B cell (primary cell): ENCODE measurements at regions not wholly inside any gene's neighbourhood (a gene's known extent, or its start where the extent isn't known, plus 50 kb on each side); places are given as distances from the start of the nearest gene placed in this dataset.

Source experiments
- ATAC-seq: fragments of 200-7000 bp; cut with Tn5 transposase; one replicate; pipeline ENCODE4 v1.10.0; 2021; ENCODE audit warnings: low read depth, mild to moderate bottlenecking, moderate number of reproducible peaks, moderate library complexity
- CTCF ChIA-PET: fragments of 350-600 bp; sonication (Branson Sonifier 250); formaldehyde crosslinking; loops from one replicate; lab custom pipeline; 2021; ENCODE audit warnings: antibody characterized with exemption, inconsistent platforms; lab: Charles Lee
- POLR2A ChIA-PET: fragments of 350-600 bp; sonication (Branson Sonifier 250); formaldehyde crosslinking; loops from one replicate; lab custom pipeline; 2021; ENCODE audit warnings: antibody characterized with exemption; lab: Charles Lee
- DNase-seq: peaks from one replicate; pipeline ENCODE4 v3.0.0; 2013
- H2AFZ ChIP-seq: 2 replicates; pipeline ENCODE4 v1.6.1; 2012; ENCODE audit warnings: mild to moderate bottlenecking, low read depth, low read length; ENCODE audit not compliant: insufficient read depth, poor library complexity, severe bottlenecking
- H3K27ac ChIP-seq, 2 donors: 1 replicate in 1 of 2; 2 replicates in 1 of 2; pipeline ENCODE4 v1.5.1; 2012 to 2013; ENCODE audit warnings: low read length in 2 of 2, mild to moderate bottlenecking in 2 of 2, moderate library complexity in 1 of 2
- H3K27me3 ChIP-seq, 4 experiments: fragments of 200-600 bp in 1 of 4; sonication (generic) in 1 of 4; replicated peaks in 1 of 4; 1 replicate in 2 of 4; 2 replicates in 2 of 4; pipeline versions ENCODE4 v1.6.1 to v1.7.0; 2013 to 2016; ENCODE audit warnings: low read length in 3 of 4, mild to moderate bottlenecking in 2 of 4, mixed read lengths in 1 of 4, moderate library complexity in 1 of 4; ENCODE audit not compliant: insufficient read depth in 4 of 4, control insufficient read depth in 3 of 4; ENCODE audit errors: control extremely low read depth in 1 of 4
- H3K36me3 ChIP-seq, 2 experiments: replicated peaks in 1 of 2; 1 replicate in 1 of 2; 2 replicates in 1 of 2; pipeline versions ENCODE4 v1.6.1 to v1.7.1; 2013; ENCODE audit warnings: low read length in 1 of 2; ENCODE audit not compliant: insufficient read depth in 2 of 2, control insufficient read depth in 1 of 2; ENCODE audit errors: control extremely low read depth in 1 of 2, extremely low read depth in 1 of 2
- H3K4me1 ChIP-seq, 2 donors: fragments of 200-600 bp in 1 of 2; sonication (generic) in 1 of 2; 1 replicate in 1 of 2; 2 replicates in 1 of 2; pipeline versions ENCODE4 v1.5.1 to v1.6.1; 2013 to 2017; ENCODE audit warnings: low read length in 2 of 2; ENCODE audit not compliant: control insufficient read depth in 2 of 2, insufficient read depth in 2 of 2
- H3K4me2 ChIP-seq: replicated peaks from 2 replicates; pipeline ENCODE3; 2012; ENCODE audit warnings: mild to moderate bottlenecking, low read depth, low read length; ENCODE audit not compliant: poor library complexity, severe bottlenecking
- H3K4me3 ChIP-seq, 5 experiments: fragments of 200-600 bp in 1 of 5; sonication (generic) in 1 of 5; 1 replicate in 3 of 5; 2 replicates in 2 of 5; pipeline versions ENCODE4 v1.5.1 to v1.7.0; 2011 to 2016; ENCODE audit warnings: low read length in 4 of 5, mild to moderate bottlenecking in 4 of 5, low read depth in 2 of 5, control low read depth in 1 of 5, moderate library complexity in 1 of 5; ENCODE audit not compliant: insufficient read depth in 1 of 5; ENCODE audit errors: control extremely low read depth in 1 of 5, extremely low read depth in 1 of 5
- H3K79me2 ChIP-seq: fragments of 200-600 bp; sonication (generic); one replicate; pipeline ENCODE4 v1.6.0; 2016; ENCODE audit warnings: low read length; ENCODE audit not compliant: control insufficient read depth, insufficient read depth
- H3K9ac ChIP-seq: fragments of 200-600 bp; sonication (generic); 2 replicates; pipeline ENCODE4 v1.6.1; 2017; ENCODE audit warnings: mild to moderate bottlenecking, low read length, moderate library complexity
- H3K9me3 ChIP-seq, 3 donors: one replicate each; pipeline versions ENCODE4 v1.6.1 to v1.7.1; 2013; ENCODE audit warnings: low read length in 2 of 3; ENCODE audit not compliant: control insufficient read depth in 2 of 3, insufficient read depth in 1 of 3; ENCODE audit errors: control extremely low read depth in 1 of 3
- H4K20me1 ChIP-seq: 2 replicates; pipeline ENCODE4 v1.6.0; 2012; ENCODE audit warnings: mild to moderate bottlenecking, low read length; ENCODE audit not compliant: insufficient read depth, control insufficient read depth, poor library complexity, severe bottlenecking
- H3K27ac Mint-ChIP-seq: one replicate; pipeline ENCODE4 v1.8.0; 2021; ENCODE audit warnings: mixed read lengths
- H3K27me3 Mint-ChIP-seq: one replicate; pipeline ENCODE4 v1.8.0; 2021; ENCODE audit warnings: mixed read lengths
- H3K4me1 Mint-ChIP-seq: one replicate; pipeline ENCODE4 v1.8.0; 2021; ENCODE audit warnings: mixed read lengths
- H3K4me3 Mint-ChIP-seq: one replicate; pipeline ENCODE4 v1.8.0; 2021; ENCODE audit warnings: mixed read lengths
- H3K9me3 Mint-ChIP-seq: one replicate; pipeline ENCODE4 v1.8.0; 2022; ENCODE audit warnings: mixed read lengths; ENCODE audit not compliant: insufficient read depth
- CTCF ChIP-seq: fragments of 200-600 bp; IDR thresholded peaks from one replicate; pipeline ENCODE4 v1.8.0; 2022; ENCODE audit warnings: antibody characterized with exemption, mild to moderate bottlenecking
- EZH2 ChIP-seq: IDR thresholded peaks from 2 replicates; pipeline ENCODE4 v1.6.1; 2012; ENCODE audit warnings: borderline replicate concordance, low read depth, mild to moderate bottlenecking, moderate library complexity, low read length; ENCODE audit not compliant: insufficient read depth, poor library complexity, severe bottlenecking
- WGBS: methylation state at CpG from one replicate; pipeline ENCODE4 v1.1.5; 2013; ENCODE audit warnings: missing lambda C conversion rate; ENCODE audit not compliant: insufficient coverage; 5-methylcytosine and 5-hydroxymethylcytosine counted together
- intact Hi-C: fragments of 100-400 bp; cut with micrococcal nuclease; formaldehyde crosslinking; loops from one replicate; pipeline ENCODE4 v1.10.0; 2022

- Histone ChIP-seq H3K79me2 (no peaks in the 10 kb centered on the region), H3K36me3 (no peaks in the 10 kb centered on the region), H3K4me1 (no peaks in the 10 kb centered on the region), H3K4me3 (no peak overlapping the region), H2AFZ (no peak overlapping the region), H3K27me3 (no peaks in the 10 kb centered on the region), H3K27ac (no peak overlapping the region), H3K9ac (no peak overlapping the region), H3K9me3 (no peaks in the 10 kb centered on the region), H3K4me2 (no peak overlapping the region), H4K20me1 (no peaks in the 10 kb centered on the region)
- Mint-ChIP-seq H3K27me3 (no peaks in the 10 kb centered on the region), H3K9me3 (no peaks in the 10 kb centered on the region), H3K4me3 (no peak overlapping the region), H3K4me1 (no peaks in the 10 kb centered on the region), H3K27ac (no peak overlapping the region)
- intact Hi-C loops, result no loop called here
- CTCF ChIA-PET, result no interaction called here
- no CpG with 5 or more reads among the region's 3 CpGs for WGBS
- DNase-seq (no peak), ATAC-seq (no peak)
- TF ChIP-seq EZH2 (no peak), CTCF (no peak)
- POLR2A ChIA-PET, result no interaction called here
Measured at GRCh38 chr10:9140373-9140772, 1085.9 kb downstream of the GATA3 start.

- ChIA-PET CTCF (no interaction called here), POLR2A (no interaction called here)
- Histone ChIP-seq H4K20me1 (no peaks in the 10 kb centered on the region), H2AFZ (no peak overlapping the region), H3K4me2 (no peak overlapping the region), H3K9ac (no peak overlapping the region), H3K36me3 (no peaks in the 10 kb centered on the region), H3K27ac (no peak overlapping the region), H3K79me2 (no peaks in the 10 kb centered on the region), H3K4me3 (no peak overlapping the region), H3K4me1 (no peaks in the 10 kb centered on the region), H3K27me3 (no peaks in the 10 kb centered on the region), H3K9me3 (no peaks in the 10 kb centered on the region)
- intact Hi-C loops, result no loop called here
- Mint-ChIP-seq H3K4me3 (no peak overlapping the region), H3K27me3 (no peaks in the 10 kb centered on the region), H3K4me1 (no peaks in the 10 kb centered on the region), H3K9me3 (peaks cover 4% of the 10 kb centered on the region), H3K27ac (no peak overlapping the region)
- TF ChIP-seq CTCF (no peak), EZH2 (no peak)
- DNase-seq (no peak), ATAC-seq (no peak)
- WGBS, result 95% methylated on average over 3 of the region's 6 CpGs
Measured at GRCh38 chr10:9147475-9147874, 1093.0 kb downstream of the GATA3 start.
